NK-92 treated with Interleukin-12 subunit alpha and Interleukin-12 subunit beta, amount 100 ng/mL, for 24 hours (cell line): ENCODE measurements at regions not wholly inside any gene's neighbourhood (a gene's known extent, or its start where the extent isn't known, plus 50 kb on each side); places are given as distances from the start of the nearest gene placed in this dataset.

Experiments used
- DNase-seq: peaks from one replicate; lab custom pipeline; 2025; lab: John Stamatoyannopoulos, UW

DNA sequence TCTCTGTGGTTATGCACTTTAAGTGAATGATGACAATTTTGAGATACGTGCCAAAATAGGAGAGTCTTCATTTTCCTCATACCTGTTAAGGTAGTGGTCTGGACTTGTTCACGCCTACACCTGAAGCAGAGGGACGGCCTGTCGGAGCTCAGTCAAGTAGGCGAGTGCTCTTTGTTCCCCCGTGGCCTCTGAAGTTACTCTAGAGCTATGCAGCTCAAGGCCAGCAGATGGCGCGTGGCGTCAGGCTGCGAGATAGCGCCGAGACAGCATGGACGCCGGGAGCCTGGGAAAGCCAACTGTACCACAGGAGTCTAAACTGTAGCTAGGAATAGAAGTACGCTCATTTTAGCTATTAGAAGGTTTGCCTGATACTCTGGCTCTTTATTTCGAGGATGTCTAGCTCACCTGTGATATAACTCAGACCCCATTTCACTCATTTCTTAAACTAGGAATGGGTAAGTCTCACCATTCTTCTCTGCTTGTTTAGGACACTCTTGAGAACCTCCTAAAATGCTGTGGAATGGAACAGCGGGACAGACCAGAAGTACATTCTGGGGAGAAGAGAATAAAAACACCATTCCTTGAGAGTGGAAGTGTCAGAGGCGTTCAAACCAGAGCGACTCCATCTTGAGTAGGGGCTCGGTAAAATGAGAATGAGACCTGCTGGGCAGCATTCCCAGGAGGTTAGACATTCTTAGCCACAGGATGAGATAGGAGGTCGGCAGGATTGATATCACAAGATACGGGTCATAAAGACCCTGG, 267.4 kb upstream of the HMGA2 start:
- peak; percentile 23 for DNase-seq

DNA sequence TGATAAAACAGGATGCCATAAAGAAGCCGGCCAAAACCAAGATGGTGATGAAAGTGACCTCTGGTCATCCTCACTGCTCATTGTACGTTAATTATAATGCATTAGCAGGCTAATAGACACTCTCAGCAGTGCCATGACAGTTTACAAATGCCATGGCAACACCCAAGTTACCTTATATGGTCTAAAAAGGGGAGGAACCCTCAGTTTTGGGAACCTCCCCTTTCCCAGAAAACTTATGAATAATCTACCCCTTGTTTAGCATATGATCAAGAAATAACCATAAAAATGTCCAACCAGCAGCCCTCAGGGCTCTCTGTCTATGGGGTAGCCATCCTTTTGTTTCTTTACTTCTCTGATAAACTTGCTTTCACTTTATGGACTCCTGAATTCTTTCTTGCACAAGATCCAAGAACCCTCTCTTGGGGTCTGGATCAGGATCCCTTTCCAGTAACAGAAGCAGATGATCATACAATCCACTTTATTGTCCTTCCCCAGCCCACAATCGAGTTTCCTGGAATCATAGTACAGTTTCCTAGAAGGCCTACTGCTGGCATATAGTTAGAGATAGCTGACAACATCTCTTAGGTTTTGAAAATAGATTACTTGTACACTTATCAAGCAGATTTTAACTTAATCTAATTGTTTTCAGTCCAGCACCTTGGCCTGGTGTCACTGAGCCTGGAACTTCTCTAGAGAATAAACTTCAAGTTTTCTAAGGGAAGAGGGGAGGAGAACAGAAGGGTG, 266.7 kb upstream of the HMGA2 start:
- DNase-seq: no peak

DNA sequence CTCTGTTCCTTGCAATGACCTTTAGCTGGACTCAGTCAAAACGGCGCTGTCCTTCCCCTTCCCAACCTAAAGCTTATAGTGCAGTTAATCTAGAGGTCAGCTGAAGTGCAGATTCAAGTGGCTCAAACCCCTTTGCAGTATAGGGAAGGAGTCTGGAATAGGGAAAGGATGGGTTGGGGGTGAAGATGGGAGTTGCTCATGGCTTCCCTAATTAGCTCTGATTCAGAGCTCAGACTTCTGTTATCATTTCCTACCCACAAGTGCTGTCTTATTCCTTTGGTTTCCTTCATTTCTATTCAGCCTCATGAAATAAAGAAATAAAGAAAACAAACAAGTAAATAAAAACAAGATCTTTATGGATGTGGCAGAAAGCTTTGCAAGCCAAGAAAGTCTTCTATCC, 264.0 kb upstream of the HMGA2 start:
- no peak for DNase-seq

DNA sequence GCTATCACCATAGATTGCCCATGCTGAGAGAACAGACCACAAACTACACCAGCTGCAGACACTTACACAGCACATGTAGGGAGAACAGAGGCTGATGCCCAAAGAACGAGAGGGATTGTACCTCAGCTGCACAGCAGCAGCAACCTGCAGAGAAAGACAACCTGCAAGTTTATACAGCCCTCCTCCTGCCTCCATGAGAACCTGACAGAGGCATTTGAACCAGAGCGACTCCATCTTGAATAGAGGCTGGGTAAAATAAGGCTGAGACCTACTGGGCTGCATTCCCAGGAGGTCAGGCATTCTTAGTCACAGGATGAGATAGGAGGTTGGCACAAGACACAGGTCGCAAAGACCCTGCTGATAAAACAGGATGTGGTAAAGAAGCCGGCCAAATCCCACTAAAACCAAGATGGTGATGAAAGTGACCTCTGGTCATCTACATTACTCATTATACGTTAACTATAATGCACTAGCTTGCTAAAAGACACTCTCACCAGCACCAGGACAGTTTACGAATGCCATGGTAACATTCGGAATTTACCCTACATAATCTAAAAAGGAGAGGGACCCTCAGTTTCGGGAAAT, 262.4 kb upstream of the HMGA2 start:
- no peak for DNase-seq

DNA sequence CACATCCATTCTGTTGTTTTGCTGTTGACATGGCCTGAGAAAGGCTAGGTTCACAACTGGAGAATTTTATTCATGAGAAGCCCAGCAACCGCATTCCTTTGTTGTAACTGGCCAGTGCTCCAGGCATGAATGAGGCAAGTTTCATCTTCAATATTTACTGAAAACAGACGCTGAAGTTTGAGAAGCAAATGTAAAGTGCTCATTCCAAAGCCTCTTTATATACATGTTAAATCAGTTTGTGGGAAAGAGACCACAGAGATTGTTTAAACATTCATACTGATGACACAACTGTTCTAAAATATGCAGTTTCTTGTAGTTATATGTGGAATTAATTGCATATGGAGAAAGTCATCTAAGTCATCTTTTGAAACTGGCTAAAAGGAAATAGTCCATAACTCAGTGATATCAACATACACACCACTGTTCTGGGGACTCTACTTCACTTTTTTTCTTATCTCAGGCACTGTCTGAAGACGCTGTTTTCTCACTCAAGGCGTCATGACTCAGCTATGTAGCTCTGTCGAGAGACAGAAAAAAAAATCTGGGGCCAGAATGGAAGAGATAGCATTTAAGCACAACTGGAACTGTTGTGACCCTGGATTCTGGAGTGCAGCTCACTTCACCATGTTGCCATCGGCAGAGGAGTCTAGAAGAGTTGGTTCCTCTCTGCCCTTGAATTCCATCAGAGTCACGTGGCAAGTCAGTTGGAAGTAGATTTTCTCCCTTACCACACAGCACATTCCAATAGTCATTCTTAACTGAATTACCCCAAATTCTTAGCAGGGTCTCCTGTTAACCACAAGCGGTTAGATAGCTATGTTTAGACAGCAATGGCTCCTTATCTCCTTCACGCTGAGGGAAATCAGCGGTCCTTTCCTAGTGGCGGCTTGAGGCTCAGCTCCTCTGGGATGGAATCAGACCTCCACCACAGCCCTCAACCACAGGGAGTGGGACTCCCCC, 258.4 kb upstream of the HMGA2 start:
- no peak for DNase-seq

DNA sequence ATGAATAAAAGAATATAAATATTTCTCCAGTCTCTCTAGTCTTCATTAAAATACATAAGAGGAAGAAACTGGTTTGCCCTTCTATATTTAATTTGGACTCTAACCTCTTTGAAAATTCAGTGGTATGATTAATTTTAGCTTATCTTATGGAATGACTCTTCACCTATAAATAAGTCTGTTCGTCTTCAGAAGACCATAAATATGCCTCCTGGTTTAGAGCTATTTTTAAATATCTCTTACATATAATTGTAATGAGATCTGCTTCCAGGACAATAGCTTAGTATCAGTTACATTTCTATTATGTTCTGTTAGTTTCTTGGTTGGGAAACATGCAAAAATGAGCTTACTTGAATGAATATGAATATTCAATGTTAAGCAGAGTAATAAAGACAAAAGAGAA, 257.5 kb upstream of the HMGA2 start:
- DNase-seq: no peak

DNA sequence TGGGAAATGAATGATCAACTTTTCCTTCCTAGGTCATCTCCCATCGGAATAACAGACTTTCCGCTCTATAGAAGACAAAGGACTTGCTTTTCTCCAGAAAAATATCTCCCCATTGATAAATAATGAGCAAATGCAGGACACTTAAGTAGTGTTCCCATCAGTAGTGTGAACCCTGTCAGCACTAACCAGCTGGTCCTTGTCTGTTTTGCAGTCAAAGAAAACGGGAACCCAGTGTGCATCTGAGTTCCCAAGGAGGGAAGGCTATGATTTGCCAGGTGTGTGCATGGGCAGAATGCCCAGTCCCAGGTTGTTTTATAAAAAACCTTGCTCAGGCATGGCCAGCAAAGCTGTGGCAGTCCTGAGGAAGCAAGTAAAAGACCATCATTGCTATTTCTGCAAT, 256.5 kb upstream of the HMGA2 start:
- DNase-seq: no peak

DNA sequence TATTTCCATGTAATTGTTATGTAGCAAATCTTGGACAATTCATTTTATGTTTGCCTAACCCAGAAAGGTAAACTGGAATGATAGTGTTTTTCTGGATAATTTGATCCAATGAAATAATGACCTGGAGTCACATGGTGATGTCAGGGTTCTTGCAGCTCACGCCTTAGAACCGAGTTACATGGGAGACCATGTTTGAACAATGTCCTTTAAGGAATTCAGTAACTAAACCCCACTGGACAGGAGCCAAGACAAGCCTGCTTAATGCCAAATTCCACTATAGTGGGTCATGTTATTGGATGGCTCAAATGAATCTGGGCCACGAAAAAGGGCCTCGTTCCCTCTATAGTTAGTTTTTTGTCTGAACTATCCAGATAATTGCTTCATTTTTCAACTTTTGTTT, 255.8 kb upstream of the HMGA2 start:
- no peak for DNase-seq

DNA sequence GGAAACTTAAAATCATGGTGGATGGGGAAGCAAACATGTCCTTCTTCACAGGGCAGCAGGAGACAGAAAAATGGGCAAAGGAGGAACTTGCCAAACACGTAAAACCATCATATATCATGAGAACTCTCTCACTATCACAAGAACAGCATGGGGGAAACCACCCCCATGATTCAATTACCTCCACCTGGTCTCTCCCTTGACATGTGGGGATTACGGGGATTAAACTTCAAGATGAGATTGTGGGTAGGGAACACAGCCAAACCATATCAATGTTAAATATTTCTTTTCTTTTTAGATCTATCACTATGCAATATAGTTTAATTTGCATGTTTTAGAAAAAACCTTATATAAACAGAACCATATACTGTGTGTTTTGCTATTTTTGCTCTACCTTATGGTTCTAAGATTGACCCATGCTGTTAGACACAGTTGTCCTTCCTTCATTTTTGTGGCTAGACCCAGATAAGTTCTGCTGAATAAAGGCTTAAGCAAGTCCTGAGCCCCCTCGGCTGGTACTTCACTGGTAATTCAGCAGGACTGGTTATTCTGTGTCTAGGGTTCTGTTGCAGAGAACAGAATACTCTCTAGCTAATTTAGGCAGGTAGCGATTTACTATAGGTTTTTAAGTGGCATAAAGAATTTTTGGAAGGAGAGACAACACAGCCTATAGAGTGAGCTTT, 253.7 kb upstream of the HMGA2 start:
- DNase-seq: no peak

DNA sequence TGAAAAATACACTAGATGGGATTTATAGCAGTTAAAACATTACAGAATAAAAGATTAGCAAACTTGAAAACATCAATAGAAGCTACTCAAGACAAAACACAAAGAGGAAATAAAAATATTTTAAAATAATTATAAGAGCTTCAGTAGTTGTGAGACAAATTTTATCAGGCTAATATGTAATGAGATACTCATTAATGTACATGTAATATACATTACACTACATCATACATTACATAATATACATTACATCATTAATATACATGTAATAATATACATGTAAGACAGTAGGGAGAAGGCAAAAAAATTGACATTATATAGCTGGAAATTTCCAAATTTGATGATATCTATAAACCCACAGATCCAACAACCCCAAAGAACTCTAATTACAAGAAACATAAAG, 249.4 kb upstream of the HMGA2 start:
- no peak for DNase-seq

DNA sequence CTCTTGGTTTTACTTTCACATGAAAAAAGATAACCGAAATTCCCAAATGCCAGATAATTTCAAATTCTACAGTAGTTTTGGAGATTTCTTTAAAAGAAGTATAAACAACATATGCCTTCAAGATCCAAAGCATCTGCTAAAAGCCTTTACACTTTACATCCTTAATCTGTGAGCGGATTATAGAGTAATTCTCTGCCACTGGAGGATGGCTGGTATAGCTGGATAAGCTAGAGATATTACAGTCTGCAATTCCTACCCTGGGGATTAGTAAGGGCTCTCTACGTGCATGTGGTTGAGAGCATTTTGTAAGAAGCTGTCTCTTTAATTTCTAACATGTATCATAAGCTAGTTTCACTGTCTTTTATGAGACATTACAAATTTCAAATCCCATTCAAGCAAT, 240.3 kb upstream of the HMGA2 start:
- no peak for DNase-seq

DNA sequence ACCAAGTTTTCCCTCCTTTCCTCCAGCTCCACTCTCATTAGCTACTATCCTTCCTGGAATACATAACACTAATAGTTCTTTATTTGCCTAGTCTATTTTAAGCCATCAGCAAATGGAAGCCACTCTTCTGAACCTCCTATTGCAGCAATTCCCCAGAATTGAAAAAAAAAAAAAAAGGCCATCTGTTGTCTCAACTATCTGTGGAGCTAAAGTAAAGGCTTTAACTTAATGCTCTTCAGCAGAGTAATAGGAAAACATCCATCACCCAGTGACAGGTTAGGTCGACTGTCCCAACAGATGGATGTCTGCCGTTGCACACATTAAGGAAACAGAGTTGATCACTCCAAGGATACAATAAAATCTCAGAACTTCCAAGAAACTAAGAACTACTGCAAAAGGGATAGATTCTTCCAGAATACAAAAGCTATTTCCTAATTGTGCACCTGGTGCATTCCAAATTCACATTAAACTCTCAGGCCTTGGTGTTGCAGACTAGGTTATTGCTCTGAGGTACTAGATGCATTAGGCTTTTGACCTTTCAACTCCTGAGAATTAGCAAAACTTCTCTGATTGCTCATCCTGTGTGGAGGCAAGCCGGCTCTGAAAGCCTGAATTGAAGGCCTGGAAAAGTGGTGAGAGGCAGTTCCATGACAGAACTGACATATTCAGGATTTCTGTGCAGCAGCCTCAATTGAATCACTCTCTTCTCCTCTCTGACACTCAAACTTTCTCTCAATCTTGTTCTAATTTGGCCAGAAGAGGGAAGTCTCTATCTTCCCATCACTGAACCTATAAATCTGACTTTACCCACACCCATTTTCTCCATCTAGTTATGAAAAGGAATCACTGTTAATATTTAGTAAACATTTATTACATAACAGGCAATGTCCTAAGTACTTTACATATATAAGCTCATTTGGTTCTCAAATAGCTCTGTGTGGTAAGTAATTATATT, 238.4 kb upstream of the HMGA2 start:
- DNase-seq: no peak

DNA sequence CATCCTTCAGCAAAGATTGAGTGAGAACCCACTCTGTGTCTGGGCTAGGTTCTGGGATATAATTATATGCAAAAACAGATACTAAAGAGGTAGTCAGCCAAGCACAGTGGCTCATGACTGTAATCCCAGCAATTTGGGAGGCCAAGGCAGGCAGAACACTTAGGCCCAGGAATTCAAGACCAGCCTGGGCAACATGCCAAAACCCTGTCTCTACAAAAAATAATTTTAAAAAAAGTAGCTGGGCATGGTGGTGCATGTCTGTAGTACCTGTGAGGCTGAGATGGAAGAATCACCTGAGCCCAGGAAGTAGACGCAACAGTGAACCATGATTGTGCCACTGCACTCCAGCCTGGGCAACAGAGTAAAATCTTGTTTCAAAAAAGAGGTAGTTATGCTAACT, 237.5 kb upstream of the HMGA2 start:
- DNase-seq: no peak

DNA sequence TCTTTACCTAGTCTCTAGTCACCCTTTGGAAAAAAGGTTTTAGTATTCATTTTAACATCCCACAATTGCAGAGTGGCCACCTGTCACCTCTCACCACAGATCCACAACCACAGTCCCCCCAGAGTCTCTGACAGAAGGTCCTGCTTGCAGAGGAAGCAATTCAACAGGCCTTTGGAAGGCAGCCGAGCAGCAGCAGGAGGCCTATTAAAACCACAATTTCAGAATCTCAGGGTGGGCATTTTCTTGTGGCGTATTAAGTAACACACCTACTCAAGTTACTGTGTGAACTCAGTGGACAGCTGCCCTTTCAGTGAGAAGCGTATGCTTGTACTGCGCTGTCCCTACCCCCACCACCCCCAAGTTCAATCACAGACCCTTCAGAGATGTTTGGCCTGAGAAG, 234.0 kb upstream of the HMGA2 start:
- no peak for DNase-seq

DNA sequence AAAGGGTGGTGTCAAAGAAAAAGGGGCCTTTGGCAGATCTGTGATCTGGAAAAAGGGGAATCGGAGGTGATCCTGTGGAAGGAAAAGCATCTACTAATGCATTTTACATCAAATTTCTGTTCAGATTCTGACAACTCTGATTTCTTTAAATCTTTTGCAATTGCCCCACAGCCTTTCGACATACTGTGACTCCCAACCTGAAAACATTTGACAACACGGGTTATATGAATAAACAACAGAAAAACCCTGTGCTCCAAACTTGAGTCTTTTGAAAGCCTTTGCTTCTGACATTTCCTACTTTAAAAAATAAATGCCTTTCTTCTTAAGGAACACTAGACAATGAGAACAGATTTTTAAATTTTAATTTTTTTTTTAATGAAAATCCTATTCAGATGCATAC, 231.9 kb upstream of the HMGA2 start:
- no peak for DNase-seq

DNA sequence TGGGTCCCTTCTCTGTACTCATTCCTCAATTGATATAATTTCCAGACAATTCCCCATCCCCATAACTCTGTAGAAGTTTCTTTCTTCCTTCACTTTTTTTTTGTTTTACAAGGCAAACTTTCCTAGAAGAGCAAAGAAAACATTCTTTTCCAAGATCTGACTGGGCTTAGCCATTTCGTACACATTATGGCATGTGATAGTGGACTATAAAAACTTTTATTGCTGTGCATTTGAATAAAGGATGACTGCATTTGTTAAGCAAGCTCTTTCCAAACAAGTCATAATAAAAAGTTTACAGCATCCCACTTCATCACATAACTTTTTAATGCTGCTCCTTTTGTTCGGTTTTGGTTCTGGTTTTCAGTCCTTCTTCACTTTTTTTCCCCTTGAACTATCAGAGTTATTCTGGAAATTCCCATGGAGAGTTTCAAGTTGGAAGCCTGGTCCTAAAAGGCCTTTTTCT, 231.0 kb upstream of the HMGA2 start:
- no peak for DNase-seq

DNA sequence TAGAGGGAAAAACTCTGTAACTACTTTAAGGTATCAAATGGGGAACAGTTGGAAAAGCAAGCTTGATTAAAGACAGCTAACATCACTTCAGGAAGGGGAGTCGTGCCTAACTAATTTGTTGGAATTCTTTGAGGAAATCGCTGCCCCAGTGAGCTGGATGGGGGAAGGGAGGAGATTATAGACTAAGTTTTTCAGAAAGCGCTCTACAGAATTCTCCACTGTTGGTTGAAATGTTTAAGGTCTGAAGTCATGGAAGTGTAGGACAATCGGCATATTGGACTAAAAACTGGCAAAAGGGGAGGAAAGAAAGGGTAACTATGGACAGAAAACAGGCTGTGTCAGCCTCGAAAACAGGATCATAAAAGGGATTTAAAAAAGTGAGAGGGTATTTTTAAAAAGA, 229.9 kb upstream of the HMGA2 start:
- no peak for DNase-seq

DNA sequence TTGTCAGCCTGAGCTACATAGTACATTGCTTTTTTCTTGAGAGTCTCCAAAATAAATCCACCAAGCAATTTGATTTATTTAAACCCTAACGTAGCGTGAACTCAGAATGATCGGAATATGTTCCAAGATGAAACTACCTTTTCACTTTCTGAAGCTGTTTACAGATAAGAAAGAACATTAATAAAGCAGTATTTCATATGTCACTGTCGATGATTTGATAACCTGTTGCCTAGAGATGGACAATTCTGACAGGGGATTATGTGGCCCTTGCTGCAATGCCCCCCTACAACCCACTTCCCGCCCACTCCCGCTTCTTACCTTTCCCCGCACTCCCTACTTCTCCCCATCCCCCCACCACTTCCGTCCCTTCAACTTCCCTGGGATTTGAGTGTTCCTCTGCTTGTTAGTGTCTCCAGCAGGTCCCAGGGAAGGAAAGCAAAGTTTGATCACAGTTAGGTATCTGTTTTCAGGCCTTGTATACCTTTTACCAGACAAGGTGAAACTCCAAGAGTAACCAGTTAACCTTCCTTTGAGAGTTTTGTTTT, 229.2 kb upstream of the HMGA2 start:
- no peak for DNase-seq

DNA sequence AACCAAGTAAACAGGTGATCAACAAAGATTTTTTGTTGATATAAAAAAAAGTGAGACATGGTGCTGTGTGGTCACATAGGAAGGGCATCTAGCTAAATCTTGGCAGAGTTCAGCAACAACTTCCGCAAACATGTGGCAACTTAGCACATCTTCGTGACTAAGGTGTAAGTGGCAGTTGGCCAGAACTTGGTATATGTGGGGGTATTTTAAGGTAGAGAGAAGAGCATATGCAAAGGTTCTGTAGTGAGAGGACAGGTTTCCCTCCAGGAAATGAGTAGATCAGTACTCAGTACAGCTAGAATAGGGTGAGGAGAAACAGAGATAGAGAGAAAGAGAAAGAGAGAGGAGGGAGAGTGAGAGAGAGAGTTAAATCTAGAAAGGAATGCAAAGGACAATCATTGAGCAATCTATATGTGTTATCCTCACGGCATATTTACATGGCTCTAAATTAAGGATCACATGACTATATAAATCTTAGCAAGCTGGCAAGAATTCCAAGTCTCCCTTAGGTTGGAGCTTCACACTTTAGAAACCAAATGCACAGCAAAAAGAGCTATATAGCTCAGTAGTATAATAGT, 227.7 kb upstream of the HMGA2 start:
- no peak for DNase-seq

DNA sequence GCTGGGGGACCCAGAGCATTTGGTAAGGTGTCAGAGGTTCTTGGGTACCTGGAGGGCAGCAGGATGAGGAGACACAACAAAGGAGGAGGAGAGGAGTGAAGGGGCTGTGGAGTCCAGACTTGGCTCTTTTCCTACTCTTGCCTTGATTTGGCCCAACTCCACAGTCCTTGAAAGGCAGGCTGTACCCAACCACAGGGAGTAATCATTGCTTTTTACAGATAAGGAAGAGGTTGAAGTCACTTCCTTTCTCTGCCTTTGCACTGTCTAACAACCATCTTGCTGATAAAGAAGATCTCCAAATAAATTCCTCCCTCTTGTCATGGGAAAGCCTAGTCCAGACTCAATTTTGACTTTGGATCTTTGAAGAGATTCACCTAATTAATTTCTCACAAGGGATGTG, 226.8 kb upstream of the HMGA2 start:
- no peak for DNase-seq
